ENCODE measurements at regions not wholly inside any gene's neighbourhood (a gene's known extent, or its start where the extent isn't known, plus 50 kb on each side); places are given as distances from the start of the nearest gene placed in this dataset.

DNA sequence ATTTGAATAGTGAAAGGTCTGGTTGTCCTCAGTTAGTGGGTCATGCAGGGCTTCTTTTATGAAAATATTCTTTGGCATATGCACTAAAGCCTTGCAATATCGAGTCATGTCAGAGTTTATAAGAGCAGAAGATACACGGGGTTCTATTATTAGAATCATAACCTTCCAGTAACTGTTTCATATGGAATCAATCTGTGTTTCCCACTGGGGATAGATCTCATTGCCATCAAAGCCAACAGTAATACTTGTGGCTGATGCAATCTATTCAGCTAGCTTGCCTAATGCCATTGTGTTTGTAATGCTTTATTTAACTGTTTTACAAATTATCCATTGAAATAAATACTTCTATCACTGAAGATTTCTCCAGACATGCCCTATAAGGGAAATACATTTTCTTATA is 746.9 kb upstream of the PCDH9 start:
- no peaks in the 10 kb centered on the region for H3K27me3 ChIP-seq (ENCODE audit: control insufficient read depth in 4 of 4, insufficient read depth in 4 of 4, low read length in 3 of 4)
- no peak for DNase-seq (ENCODE audit: low spot score)
- TF ChIP-seq, protein P1, sequence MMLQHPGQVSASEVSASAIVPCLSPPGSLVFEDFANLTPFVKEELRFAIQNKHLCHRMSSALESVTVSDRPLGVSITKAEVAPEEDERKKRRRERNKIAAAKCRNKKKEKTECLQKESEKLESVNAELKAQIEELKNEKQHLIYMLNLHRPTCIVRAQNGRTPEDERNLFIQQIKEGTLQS (IDR thresholded peaks at IDR 0.05) = no peak
- no peak for TF ChIP-seq RXRA (IDR thresholded peaks at IDR 0.05)
- no peak for TF ChIP-seq HNF4G (IDR thresholded peaks at IDR 0.05)
- TF ChIP-seq, protein P2, sequence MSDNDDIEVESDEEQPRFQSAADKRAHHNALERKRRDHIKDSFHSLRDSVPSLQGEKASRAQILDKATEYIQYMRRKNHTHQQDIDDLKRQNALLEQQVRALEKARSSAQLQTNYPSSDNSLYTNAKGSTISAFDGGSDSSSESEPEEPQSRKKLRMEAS (IDR thresholded peaks at IDR 0.05) = no peak
- TF ChIP-seq RAD21 (IDR thresholded peaks at IDR 0.05) = no peak
- TF ChIP-seq TAF1 (conservative IDR thresholded peaks at IDR 0.05) = no peak
- no peak for TF ChIP-seq HNF4A (conservative IDR thresholded peaks at IDR 0.05)
- TF ChIP-seq EGR1 (IDR thresholded peaks at IDR 0.05; ENCODE audit: low read depth in 2 of 2) = no peak
- TF ChIP-seq YY1 (IDR thresholded peaks at IDR 0.05) = no peak
- TF ChIP-seq SP1 (IDR thresholded peaks at IDR 0.05) = no peak
- TF ChIP-seq, protein P3, sequence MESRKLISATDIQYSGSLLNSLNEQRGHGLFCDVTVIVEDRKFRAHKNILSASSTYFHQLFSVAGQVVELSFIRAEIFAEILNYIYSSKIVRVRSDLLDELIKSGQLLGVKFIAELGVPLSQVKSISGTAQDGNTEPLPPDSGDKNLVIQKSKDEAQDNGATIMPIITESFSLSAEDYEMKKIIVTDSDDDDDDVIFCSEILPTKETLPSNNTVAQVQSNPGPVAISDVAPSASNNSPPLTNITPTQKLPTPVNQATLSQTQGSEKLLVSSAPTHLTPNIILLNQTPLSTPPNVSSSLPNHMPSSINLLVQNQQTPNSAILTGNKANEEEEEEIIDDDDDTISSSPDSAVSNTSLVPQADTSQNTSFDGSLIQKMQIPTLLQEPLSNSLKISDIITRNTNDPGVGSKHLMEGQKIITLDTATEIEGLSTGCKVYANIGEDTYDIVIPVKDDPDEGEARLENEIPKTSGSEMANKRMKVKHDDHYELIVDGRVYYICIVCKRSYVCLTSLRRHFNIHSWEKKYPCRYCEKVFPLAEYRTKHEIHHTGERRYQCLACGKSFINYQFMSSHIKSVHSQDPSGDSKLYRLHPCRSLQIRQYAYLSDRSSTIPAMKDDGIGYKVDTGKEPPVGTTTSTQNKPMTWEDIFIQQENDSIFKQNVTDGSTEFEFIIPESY (IDR thresholded peaks at IDR 0.05) = no peak
- no peak for TF ChIP-seq NR2F2 (IDR thresholded peaks at IDR 0.05)
- TF ChIP-seq GABPA (IDR thresholded peaks at IDR 0.05 in 1 of 2, conservative IDR thresholded peaks at IDR 0.05 in 1 of 2) = no peak
- no peak for TF ChIP-seq FOXA2 (IDR thresholded peaks at IDR 0.05)
- TF ChIP-seq, protein P4, sequence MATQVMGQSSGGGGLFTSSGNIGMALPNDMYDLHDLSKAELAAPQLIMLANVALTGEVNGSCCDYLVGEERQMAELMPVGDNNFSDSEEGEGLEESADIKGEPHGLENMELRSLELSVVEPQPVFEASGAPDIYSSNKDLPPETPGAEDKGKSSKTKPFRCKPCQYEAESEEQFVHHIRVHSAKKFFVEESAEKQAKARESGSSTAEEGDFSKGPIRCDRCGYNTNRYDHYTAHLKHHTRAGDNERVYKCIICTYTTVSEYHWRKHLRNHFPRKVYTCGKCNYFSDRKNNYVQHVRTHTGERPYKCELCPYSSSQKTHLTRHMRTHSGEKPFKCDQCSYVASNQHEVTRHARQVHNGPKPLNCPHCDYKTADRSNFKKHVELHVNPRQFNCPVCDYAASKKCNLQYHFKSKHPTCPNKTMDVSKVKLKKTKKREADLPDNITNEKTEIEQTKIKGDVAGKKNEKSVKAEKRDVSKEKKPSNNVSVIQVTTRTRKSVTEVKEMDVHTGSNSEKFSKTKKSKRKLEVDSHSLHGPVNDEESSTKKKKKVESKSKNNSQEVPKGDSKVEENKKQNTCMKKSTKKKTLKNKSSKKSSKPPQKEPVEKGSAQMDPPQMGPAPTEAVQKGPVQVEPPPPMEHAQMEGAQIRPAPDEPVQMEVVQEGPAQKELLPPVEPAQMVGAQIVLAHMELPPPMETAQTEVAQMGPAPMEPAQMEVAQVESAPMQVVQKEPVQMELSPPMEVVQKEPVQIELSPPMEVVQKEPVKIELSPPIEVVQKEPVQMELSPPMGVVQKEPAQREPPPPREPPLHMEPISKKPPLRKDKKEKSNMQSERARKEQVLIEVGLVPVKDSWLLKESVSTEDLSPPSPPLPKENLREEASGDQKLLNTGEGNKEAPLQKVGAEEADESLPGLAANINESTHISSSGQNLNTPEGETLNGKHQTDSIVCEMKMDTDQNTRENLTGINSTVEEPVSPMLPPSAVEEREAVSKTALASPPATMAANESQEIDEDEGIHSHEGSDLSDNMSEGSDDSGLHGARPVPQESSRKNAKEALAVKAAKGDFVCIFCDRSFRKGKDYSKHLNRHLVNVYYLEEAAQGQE (IDR thresholded peaks at IDR 0.05) = no peak
- TF ChIP-seq, protein P5, sequence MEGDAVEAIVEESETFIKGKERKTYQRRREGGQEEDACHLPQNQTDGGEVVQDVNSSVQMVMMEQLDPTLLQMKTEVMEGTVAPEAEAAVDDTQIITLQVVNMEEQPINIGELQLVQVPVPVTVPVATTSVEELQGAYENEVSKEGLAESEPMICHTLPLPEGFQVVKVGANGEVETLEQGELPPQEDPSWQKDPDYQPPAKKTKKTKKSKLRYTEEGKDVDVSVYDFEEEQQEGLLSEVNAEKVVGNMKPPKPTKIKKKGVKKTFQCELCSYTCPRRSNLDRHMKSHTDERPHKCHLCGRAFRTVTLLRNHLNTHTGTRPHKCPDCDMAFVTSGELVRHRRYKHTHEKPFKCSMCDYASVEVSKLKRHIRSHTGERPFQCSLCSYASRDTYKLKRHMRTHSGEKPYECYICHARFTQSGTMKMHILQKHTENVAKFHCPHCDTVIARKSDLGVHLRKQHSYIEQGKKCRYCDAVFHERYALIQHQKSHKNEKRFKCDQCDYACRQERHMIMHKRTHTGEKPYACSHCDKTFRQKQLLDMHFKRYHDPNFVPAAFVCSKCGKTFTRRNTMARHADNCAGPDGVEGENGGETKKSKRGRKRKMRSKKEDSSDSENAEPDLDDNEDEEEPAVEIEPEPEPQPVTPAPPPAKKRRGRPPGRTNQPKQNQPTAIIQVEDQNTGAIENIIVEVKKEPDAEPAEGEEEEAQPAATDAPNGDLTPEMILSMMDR (IDR thresholded peaks at IDR 0.05; ENCODE audit: low read depth, low read length, missing input control) = no peak
- TF ChIP-seq JUND (IDR thresholded peaks at IDR 0.05) = no peak
- TF ChIP-seq FOXA1 (IDR thresholded peaks at IDR 0.05) = no peak
- no peak overlapping the region for H3K9ac ChIP-seq (ENCODE audit: low read depth in 1 of 2, low read length in 2 of 2)
- no peak overlapping the region for H3K4me3 ChIP-seq (ENCODE audit: low read depth in 1 of 3, low read length in 3 of 3)
- H3K9me3 ChIP-seq (ENCODE audit: control insufficient read depth in 4 of 4, low read length in 3 of 4) = no peaks in the 10 kb centered on the region
- no peaks in the 10 kb centered on the region for H3K4me1 ChIP-seq (ENCODE audit: control insufficient read depth in 4 of 4, insufficient read depth in 4 of 4, low read length in 3 of 4)
- 71% methylated on average over 2 of the region's 2 CpGs for WGBS
- H3K27ac ChIP-seq (ENCODE audit: low read depth in 1 of 2, low read length in 2 of 2) = no peak overlapping the region
- no peaks in the 10 kb centered on the region for H3K36me3 ChIP-seq (ENCODE audit: control insufficient read depth in 4 of 4, insufficient read depth in 3 of 4, low read depth in 1 of 4, low read length in 3 of 4)
